GM13976 (cell line): ENCODE measurements at regions not wholly inside any gene's neighbourhood (a gene's known extent, or its start where the extent isn't known, plus 50 kb on each side); places are given as distances from the start of the nearest gene placed in this dataset.
"Not testable (repeated sequence)": the region's sequence is repeated elsewhere in the genome, so short reads cannot be mapped to it uniquely, and the experiment has no call there.

Source experiments
- DNase-seq: peaks from one replicate; pipeline ENCODE4 v3.0.0; 2012; ENCODE audit warnings: low spot score
- CTCF ChIP-seq: IDR thresholded peaks from 2 replicates; pipeline ENCODE4 v1.5.1; 2012; ENCODE audit warnings: borderline replicate concordance, mild to moderate bottlenecking; ENCODE audit not compliant: insufficient read depth; ENCODE audit errors: extremely low read depth, missing control alignments, control extremely low read depth
- in situ Hi-C: fragments of 300-500 bp; cut with MboI; formaldehyde crosslinking; loops from one replicate; pipeline ENCODE4 v1.12.0; 2022; ENCODE audit warnings: low sequenced_read_pairs, mixed read lengths, inconsistent platforms; ENCODE audit not compliant: unreplicated experiment

GRCh38 chr22:33986167-33986771 lies 66.0 kb upstream of the LARGE1 start:
- in situ Hi-C loops: no loop called here
- peak; percentile 34 for DNase-seq
- no peak for TF ChIP-seq CTCF

- DNase-seq: no peak
- no peak for TF ChIP-seq CTCF
- in situ Hi-C loops: no loop called here
Observed at GRCh38 chr22:33986954-33987353, 66.7 kb upstream of the LARGE1 start.

DNA sequence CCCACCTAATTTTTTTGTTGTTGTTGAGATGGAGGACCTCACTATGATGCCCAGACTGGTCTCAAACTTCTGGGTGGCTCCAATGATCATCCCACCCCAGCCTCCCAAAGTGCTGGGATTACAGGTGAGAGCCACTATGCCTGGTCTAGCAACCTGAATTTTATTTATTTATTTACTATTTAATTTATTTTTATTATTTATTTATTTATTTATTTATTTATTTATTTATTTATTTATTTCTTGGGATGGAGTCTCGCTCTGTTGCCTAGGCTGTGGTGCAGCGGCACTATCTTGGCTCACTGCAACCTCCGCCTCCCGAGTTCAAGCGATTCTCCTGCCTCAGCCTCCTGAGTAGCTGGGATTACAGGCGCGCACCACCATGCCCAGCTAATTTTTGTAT lies 69.0 kb upstream of the LARGE1 start:
- DNase-seq, in situ Hi-C loops: not testable (repeated sequence)

- in situ Hi-C loops: no loop called here
- DNase-seq: no peak
- TF ChIP-seq CTCF: no peak
Observed at GRCh38 chr22:33991620-33992019, 71.3 kb upstream of the LARGE1 start.

DNA sequence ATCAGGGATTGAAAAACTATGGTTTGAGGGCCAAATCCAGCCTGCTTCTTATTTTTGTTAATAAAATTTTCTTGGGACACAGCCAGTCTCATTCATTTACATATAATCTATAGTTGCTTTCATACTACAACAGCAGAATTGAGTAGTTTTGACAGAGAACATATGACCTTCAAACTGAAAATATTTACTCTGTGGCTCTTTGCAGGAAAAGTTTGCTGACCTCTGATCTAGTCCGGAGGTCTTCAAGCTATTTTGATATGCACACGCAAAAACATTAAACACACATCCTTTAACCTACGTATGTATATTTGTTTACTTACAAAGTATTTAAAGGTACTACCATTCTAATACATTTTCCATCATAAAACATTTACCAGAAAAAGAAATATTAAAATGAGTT lies 76.5 kb upstream of the LARGE1 start:
- no peak for TF ChIP-seq CTCF
- no peak for DNase-seq
- in situ Hi-C loops: no loop called here

GRCh38 chr22:34000879-34001526 lies 80.7 kb upstream of the LARGE1 start:
- no peak for TF ChIP-seq CTCF
- in situ Hi-C loops: no loop called here
- no peak for DNase-seq

- in situ Hi-C loops: no loop called here
- TF ChIP-seq CTCF: no peak
- no peak for DNase-seq
Observed at GRCh38 chr22:34001701-34002466, 81.6 kb upstream of the LARGE1 start.
